BJ (cell line): ENCODE measurements at regions not wholly inside any gene's neighbourhood (a gene's known extent, or its start where the extent isn't known, plus 50 kb on each side); places are given as distances from the start of the nearest gene placed in this dataset.

Experiments
- CTCF ChIA-PET: fragments of 350-600 bp; formaldehyde crosslinking; extraction: SDS; loops from one replicate; lab custom pipeline; 2021; ENCODE audit warnings: antibody characterized with exemption, inconsistent platforms; lab: Yijun Ruan, JAX
- POLR2A ChIA-PET: fragments of 300-600 bp; sonication (Branson Sonifier 250); formaldehyde crosslinking; extraction: SDS; loops from one replicate; lab custom pipeline; 2021; ENCODE audit warnings: antibody characterized with exemption; lab: Charles Lee
- DNase-seq: peaks from one replicate; pipeline ENCODE4 v3.0.0-alpha.2; 2011; ENCODE audit warnings: low read depth
- H3K27me3 ChIP-seq: 2 replicates; pipeline ENCODE4 v1.6.0; 2011; ENCODE audit warnings: low read length; ENCODE audit not compliant: control insufficient read depth, insufficient read depth
- H3K36me3 ChIP-seq: 2 replicates; pipeline ENCODE4 v1.5.1; 2011; ENCODE audit warnings: low read length; ENCODE audit not compliant: control insufficient read depth, insufficient read depth
- H3K4me3 ChIP-seq: 2 replicates; pipeline ENCODE4 v1.5.1; 2011; ENCODE audit warnings: low read depth, mild to moderate bottlenecking, control low read depth, low read length
- TF ChIP-seq, protein P1 (sequence below): IDR thresholded peaks from 2 replicates; pipeline ENCODE4 v1.5.1; 2011; ENCODE audit warnings: low read depth, mild to moderate bottlenecking, control low read depth, inconsistent platforms, low read length, moderate library complexity; ENCODE audit not compliant: insufficient read depth

DNA sequence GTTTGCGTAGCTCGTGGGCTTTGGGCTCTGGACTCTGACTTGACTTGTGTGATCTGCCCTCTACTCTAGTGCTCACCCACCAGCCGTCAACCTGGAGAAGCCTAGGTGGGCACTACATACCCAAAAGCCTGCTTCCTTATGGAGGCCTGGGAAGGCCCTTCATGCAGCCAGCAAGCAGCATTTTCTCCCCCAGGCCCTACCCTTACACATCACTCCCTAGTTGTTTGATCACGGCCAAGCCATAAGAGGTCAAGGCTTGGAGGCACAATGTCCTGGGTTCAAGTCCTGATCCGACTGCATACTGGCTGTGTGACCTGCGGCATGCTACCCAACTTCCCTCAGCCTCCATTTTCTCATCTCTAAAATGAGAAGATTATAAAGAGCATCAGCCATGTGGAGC is 151.3 kb upstream of the EGFLAM start:
- TF ChIP-seq, protein P1, sequence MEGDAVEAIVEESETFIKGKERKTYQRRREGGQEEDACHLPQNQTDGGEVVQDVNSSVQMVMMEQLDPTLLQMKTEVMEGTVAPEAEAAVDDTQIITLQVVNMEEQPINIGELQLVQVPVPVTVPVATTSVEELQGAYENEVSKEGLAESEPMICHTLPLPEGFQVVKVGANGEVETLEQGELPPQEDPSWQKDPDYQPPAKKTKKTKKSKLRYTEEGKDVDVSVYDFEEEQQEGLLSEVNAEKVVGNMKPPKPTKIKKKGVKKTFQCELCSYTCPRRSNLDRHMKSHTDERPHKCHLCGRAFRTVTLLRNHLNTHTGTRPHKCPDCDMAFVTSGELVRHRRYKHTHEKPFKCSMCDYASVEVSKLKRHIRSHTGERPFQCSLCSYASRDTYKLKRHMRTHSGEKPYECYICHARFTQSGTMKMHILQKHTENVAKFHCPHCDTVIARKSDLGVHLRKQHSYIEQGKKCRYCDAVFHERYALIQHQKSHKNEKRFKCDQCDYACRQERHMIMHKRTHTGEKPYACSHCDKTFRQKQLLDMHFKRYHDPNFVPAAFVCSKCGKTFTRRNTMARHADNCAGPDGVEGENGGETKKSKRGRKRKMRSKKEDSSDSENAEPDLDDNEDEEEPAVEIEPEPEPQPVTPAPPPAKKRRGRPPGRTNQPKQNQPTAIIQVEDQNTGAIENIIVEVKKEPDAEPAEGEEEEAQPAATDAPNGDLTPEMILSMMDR: no peak
- Histone ChIP-seq H3K36me3 (no peaks in the 10 kb centered on the region), H3K4me3 (no peak overlapping the region), H3K27me3 (peaks cover 1% of the 10 kb centered on the region; the same call in 1 of the 2 replicates)
- CTCF ChIA-PET: interaction anchor here (0.9 to 1.5 kb wide), 2 partner anchors 8 to 12 kb away, joined by 3 to 4 read pairs; no protein-coding TSS in a partner anchor
- POLR2A ChIA-PET: interaction anchor here (0.6 kb wide), 1 partner anchor 28 kb away, joined by 3 read pairs; no protein-coding TSS in a partner anchor
- no peak for DNase-seq

GRCh38 chr5:38105801-38106200 is 152.6 kb upstream of the EGFLAM start:
- H3K27me3 ChIP-seq: peaks cover 1% of the 10 kb centered on the region; the same call in 1 of the 2 replicates
- POLR2A ChIA-PET: no interaction called here
- H3K36me3 ChIP-seq: no peaks in the 10 kb centered on the region
- no peak overlapping the region for H3K4me3 ChIP-seq
- TF ChIP-seq, protein P1: no peak
- no peak for DNase-seq
- CTCF ChIA-PET: no interaction called here

GRCh38 chr5:38105231-38105570 is 153.2 kb upstream of the EGFLAM start:
- no peak for DNase-seq
- peaks cover 1% of the 10 kb centered on the region; the same call in 1 of the 2 replicates for H3K27me3 ChIP-seq
- no peak overlapping the region for H3K4me3 ChIP-seq
- no peaks in the 10 kb centered on the region for H3K36me3 ChIP-seq
- TF ChIP-seq, protein P1: no peak
- CTCF ChIA-PET: no interaction called here
- POLR2A ChIA-PET: no interaction called here

- ChIA-PET CTCF (no interaction called here), POLR2A (no interaction called here)
- Histone ChIP-seq H3K36me3 (no peaks in the 10 kb centered on the region), H3K4me3 (no peak overlapping the region), H3K27me3 (peaks cover 1% of the 10 kb centered on the region; the same call in 1 of the 2 replicates)
- DNase-seq: no peak
- TF ChIP-seq, protein P1: no peak
These were observed 153.7 kb upstream of the EGFLAM start for GRCh38 chr5:38104497-38105230.

DNA sequence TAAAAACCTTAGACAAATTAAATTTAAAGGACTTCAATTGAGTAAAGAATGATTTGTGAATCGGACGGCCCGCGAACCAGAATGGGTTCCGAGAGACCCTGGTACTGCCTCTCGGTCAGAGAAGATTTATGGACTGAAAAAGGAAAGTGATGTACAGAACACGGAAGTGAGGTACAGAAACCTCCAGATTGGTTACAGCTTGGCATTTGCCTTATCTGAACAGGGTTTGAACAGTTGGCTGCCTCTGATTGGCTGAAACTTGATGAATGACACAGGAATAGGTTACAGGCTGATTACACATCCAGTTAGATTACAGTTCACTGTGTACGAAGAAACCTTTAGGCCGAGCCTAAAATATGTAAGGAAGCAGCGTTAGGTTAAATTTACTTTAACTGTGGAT is 156.5 kb upstream of the EGFLAM start:
- Histone ChIP-seq H3K27me3 (peaks cover 1% of the 10 kb centered on the region; the same call in 1 of the 2 replicates), H3K4me3 (no peak overlapping the region), H3K36me3 (no peaks in the 10 kb centered on the region)
- TF ChIP-seq, protein P1: no peak
- ChIA-PET CTCF (interaction anchor here (1.6 kb wide), 1 partner anchor 16 kb away, joined by 3 read pairs; no protein-coding TSS in a partner anchor), POLR2A (no interaction called here)
- DNase-seq: no peak
